WTC11 (cell line): ENCODE measurements at regions not wholly inside any gene's neighbourhood (a gene's known extent, or its start where the extent isn't known, plus 50 kb on each side); places are given as distances from the start of the nearest gene placed in this dataset.

Experiments used
- ATAC-seq: fragments of 200-7000 bp; cut with Tn5 transposase; 2 replicates; pipeline ENCODE4 v1.10.0; 2021; ENCODE audit warnings: mild to moderate bottlenecking, moderate library complexity
- CTCF ChIA-PET: fragments of 300-600 bp; sonication (Branson Sonifier 250); formaldehyde crosslinking; loops from one replicate; lab custom pipeline; 2021; ENCODE audit warnings: antibody characterized with exemption; lab: Charles Lee
- POLR2A ChIA-PET: fragments of 350-600 bp; sonication (Branson Sonifier 250); formaldehyde crosslinking; loops from one replicate; lab custom pipeline; 2021; ENCODE audit warnings: antibody characterized with exemption; lab: Charles Lee
- DNase-seq: peaks from one replicate; pipeline ENCODE4 v3.0.0; 2021; ENCODE audit warnings: low spot score
- H3K27ac Mint-ChIP-seq: 2 replicates; pipeline ENCODE4 v1.8.0; 2021; ENCODE audit warnings: mixed read lengths
- H3K27me3 Mint-ChIP-seq: 2 replicates; pipeline ENCODE4 v1.8.0; 2021; ENCODE audit warnings: low read depth, mild to moderate bottlenecking, moderate library complexity, mixed read lengths
- H3K36me3 Mint-ChIP-seq: 2 replicates; pipeline ENCODE4 v1.8.0; 2021; ENCODE audit warnings: mixed read lengths
- H3K4me1 Mint-ChIP-seq: 2 replicates; pipeline ENCODE4 v1.8.0; 2022; ENCODE audit warnings: mixed read lengths
- H3K4me3 Mint-ChIP-seq: 2 replicates; pipeline ENCODE4 v1.8.0; 2021; ENCODE audit warnings: mild to moderate bottlenecking, moderate library complexity, mixed read lengths
- H3K9me3 Mint-ChIP-seq: 2 replicates; pipeline ENCODE4 v1.8.0; 2021; ENCODE audit warnings: mixed read lengths
- CREB1 ChIP-seq: sonication (generic); formaldehyde crosslinking; IDR thresholded peaks from 2 replicates; pipeline ENCODE4 v1.8.0; 2023; ENCODE audit warnings: mild to moderate bottlenecking, missing genetic modification reagents
- EMX1 ChIP-seq: fragments of 250-450 bp; sonication (Bioruptor Pico); IDR thresholded peaks from 2 replicates; pipeline ENCODE4 v1.8.0; 2021; ENCODE audit warnings: mild to moderate bottlenecking
- ESRRA ChIP-seq: sonication (generic); formaldehyde crosslinking; IDR thresholded peaks from 2 replicates; pipeline ENCODE4 v1.8.1; 2022; ENCODE audit warnings: mild to moderate bottlenecking, missing genetic modification reagents, borderline replicate concordance
- JUN ChIP-seq: sonication (generic); formaldehyde crosslinking; IDR thresholded peaks from 2 replicates; pipeline ENCODE4 v1.8.0; 2023; ENCODE audit warnings: mild to moderate bottlenecking, missing genetic modification reagents
- MYBL2 ChIP-seq: sonication (generic); formaldehyde crosslinking; IDR thresholded peaks from 2 replicates; pipeline ENCODE4 v1.8.1; 2023; ENCODE audit warnings: mild to moderate bottlenecking, moderate library complexity, missing genetic modification reagents
- NFATC4 ChIP-seq: fragments of 250-450 bp; sonication (Bioruptor Pico); IDR thresholded peaks from 2 replicates; pipeline ENCODE4 v1.9.0; 2021; ENCODE audit warnings: mild to moderate bottlenecking
- OVOL2 ChIP-seq: fragments of 250-450 bp; sonication (Bioruptor Pico); IDR thresholded peaks from 2 replicates; pipeline ENCODE4 v1.9.0; 2021; ENCODE audit warnings: mild to moderate bottlenecking, borderline replicate concordance
- PRRX2 ChIP-seq: fragments of 250-450 bp; sonication (Bioruptor Pico); IDR thresholded peaks from 2 replicates; pipeline ENCODE4 v1.8.0; 2021; ENCODE audit warnings: mild to moderate bottlenecking
- RORB ChIP-seq: fragments of 250-450 bp; sonication (Bioruptor Pico); IDR thresholded peaks from 2 replicates; pipeline ENCODE4 v1.9.0; 2021; ENCODE audit warnings: mild to moderate bottlenecking
- SMAD3 ChIP-seq: sonication (generic); formaldehyde crosslinking; IDR thresholded peaks from 2 replicates; pipeline ENCODE4 v1.8.0; 2022; ENCODE audit warnings: missing genetic modification reagents, mild to moderate bottlenecking, borderline replicate concordance
- ZNF317 ChIP-seq: sonication (generic); formaldehyde crosslinking; IDR thresholded peaks from 2 replicates; pipeline ENCODE4 v1.8.1; 2023; ENCODE audit warnings: low read depth, mild to moderate bottlenecking, moderate library complexity, missing genetic modification reagents, borderline replicate concordance
- TF ChIP-seq, protein P1 (sequence below): fragments of 250-450 bp; sonication (Bioruptor Pico); IDR thresholded peaks from 2 replicates; pipeline ENCODE4 v1.9.0; 2021; ENCODE audit warnings: mild to moderate bottlenecking
- TF ChIP-seq, protein P2 (sequence below): sonication (generic); formaldehyde crosslinking; IDR thresholded peaks from 2 replicates; pipeline ENCODE4 v1.8.0; 2023; ENCODE audit warnings: missing genetic modification reagents, mild to moderate bottlenecking, borderline replicate concordance
- TF ChIP-seq, protein P3 (sequence below): sonication (generic); formaldehyde crosslinking; IDR thresholded peaks from 2 replicates; pipeline ENCODE4 v1.8.1; 2023; ENCODE audit warnings: mild to moderate bottlenecking, missing genetic modification reagents
- TF ChIP-seq, protein P4 (sequence below): fragments of 250-450 bp; sonication (Bioruptor Pico); IDR thresholded peaks from 2 replicates; pipeline ENCODE4 v1.8.0; 2021; ENCODE audit warnings: mild to moderate bottlenecking
- TF ChIP-seq, protein P5 (sequence below): sonication (generic); formaldehyde crosslinking; IDR thresholded peaks from 2 replicates; pipeline ENCODE4 v1.8.1; 2023; ENCODE audit warnings: mild to moderate bottlenecking, moderate library complexity, missing genetic modification reagents
- TF ChIP-seq, protein P6 (sequence below): fragments of 250-450 bp; sonication (Bioruptor Pico); IDR thresholded peaks from 2 replicates; pipeline ENCODE4 v1.9.0; 2021; ENCODE audit warnings: mild to moderate bottlenecking
- TF ChIP-seq, protein P7 (sequence below): fragments of 250-450 bp; sonication (Bioruptor Pico); IDR thresholded peaks from 2 replicates; pipeline ENCODE4 v1.9.0; 2021; ENCODE audit warnings: mild to moderate bottlenecking, borderline replicate concordance

DNA sequence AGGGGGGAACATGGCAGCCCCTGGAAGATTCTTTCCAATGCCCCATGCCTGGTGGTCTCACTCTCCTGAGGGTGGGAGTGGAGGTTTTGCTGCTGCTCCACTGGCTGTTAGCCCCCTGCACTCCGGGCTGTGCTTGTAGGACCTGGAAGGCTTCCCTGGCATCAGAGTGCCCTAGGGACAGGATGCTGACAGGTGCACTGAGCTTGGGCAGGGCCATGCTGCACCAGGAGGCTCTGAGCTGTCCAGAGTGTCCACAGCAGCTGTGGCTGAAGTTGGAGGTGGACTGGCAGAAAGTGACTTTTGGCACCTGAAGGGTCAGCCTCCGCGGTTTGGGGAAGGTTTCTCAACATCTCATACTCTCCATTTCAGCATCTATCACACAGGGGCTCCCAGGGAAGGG lies 249.1 kb downstream of the GADD45G start:
- H3K4me3 Mint-ChIP-seq: no peak overlapping the region
- ChIA-PET CTCF (interaction anchor here (0.9 kb wide), 1 partner anchor 250 kb away, joined by 3 read pairs; no protein-coding TSS in a partner anchor), POLR2A (no interaction called here)
- no peaks in the 10 kb centered on the region; the same call in 1 of the 2 replicates for H3K27me3 Mint-ChIP-seq
- TF ChIP-seq SMAD3: no peak
- no peak for TF ChIP-seq ESRRA (CRISPR knock-in tag)
- no peak for TF ChIP-seq NFATC4 (CRISPR knock-in tag)
- TF ChIP-seq, protein P1, sequence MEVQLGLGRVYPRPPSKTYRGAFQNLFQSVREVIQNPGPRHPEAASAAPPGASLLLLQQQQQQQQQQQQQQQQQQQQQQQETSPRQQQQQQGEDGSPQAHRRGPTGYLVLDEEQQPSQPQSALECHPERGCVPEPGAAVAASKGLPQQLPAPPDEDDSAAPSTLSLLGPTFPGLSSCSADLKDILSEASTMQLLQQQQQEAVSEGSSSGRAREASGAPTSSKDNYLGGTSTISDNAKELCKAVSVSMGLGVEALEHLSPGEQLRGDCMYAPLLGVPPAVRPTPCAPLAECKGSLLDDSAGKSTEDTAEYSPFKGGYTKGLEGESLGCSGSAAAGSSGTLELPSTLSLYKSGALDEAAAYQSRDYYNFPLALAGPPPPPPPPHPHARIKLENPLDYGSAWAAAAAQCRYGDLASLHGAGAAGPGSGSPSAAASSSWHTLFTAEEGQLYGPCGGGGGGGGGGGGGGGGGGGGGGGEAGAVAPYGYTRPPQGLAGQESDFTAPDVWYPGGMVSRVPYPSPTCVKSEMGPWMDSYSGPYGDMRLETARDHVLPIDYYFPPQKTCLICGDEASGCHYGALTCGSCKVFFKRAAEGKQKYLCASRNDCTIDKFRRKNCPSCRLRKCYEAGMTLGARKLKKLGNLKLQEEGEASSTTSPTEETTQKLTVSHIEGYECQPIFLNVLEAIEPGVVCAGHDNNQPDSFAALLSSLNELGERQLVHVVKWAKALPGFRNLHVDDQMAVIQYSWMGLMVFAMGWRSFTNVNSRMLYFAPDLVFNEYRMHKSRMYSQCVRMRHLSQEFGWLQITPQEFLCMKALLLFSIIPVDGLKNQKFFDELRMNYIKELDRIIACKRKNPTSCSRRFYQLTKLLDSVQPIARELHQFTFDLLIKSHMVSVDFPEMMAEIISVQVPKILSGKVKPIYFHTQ (CRISPR knock-in tag): no peak
- TF ChIP-seq, protein P2, sequence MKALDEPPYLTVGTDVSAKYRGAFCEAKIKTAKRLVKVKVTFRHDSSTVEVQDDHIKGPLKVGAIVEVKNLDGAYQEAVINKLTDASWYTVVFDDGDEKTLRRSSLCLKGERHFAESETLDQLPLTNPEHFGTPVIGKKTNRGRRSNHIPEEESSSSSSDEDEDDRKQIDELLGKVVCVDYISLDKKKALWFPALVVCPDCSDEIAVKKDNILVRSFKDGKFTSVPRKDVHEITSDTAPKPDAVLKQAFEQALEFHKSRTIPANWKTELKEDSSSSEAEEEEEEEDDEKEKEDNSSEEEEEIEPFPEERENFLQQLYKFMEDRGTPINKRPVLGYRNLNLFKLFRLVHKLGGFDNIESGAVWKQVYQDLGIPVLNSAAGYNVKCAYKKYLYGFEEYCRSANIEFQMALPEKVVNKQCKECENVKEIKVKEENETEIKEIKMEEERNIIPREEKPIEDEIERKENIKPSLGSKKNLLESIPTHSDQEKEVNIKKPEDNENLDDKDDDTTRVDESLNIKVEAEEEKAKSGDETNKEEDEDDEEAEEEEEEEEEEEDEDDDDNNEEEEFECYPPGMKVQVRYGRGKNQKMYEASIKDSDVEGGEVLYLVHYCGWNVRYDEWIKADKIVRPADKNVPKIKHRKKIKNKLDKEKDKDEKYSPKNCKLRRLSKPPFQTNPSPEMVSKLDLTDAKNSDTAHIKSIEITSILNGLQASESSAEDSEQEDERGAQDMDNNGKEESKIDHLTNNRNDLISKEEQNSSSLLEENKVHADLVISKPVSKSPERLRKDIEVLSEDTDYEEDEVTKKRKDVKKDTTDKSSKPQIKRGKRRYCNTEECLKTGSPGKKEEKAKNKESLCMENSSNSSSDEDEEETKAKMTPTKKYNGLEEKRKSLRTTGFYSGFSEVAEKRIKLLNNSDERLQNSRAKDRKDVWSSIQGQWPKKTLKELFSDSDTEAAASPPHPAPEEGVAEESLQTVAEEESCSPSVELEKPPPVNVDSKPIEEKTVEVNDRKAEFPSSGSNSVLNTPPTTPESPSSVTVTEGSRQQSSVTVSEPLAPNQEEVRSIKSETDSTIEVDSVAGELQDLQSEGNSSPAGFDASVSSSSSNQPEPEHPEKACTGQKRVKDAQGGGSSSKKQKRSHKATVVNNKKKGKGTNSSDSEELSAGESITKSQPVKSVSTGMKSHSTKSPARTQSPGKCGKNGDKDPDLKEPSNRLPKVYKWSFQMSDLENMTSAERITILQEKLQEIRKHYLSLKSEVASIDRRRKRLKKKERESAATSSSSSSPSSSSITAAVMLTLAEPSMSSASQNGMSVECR (CRISPR knock-in tag): no peak
- TF ChIP-seq RORB (CRISPR knock-in tag): no peak
- no peak for TF ChIP-seq PRRX2 (CRISPR knock-in tag)
- TF ChIP-seq, protein P3, sequence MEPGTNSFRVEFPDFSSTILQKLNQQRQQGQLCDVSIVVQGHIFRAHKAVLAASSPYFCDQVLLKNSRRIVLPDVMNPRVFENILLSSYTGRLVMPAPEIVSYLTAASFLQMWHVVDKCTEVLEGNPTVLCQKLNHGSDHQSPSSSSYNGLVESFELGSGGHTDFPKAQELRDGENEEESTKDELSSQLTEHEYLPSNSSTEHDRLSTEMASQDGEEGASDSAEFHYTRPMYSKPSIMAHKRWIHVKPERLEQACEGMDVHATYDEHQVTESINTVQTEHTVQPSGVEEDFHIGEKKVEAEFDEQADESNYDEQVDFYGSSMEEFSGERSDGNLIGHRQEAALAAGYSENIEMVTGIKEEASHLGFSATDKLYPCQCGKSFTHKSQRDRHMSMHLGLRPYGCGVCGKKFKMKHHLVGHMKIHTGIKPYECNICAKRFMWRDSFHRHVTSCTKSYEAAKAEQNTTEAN (CRISPR knock-in tag): no peak
- TF ChIP-seq, protein P4, sequence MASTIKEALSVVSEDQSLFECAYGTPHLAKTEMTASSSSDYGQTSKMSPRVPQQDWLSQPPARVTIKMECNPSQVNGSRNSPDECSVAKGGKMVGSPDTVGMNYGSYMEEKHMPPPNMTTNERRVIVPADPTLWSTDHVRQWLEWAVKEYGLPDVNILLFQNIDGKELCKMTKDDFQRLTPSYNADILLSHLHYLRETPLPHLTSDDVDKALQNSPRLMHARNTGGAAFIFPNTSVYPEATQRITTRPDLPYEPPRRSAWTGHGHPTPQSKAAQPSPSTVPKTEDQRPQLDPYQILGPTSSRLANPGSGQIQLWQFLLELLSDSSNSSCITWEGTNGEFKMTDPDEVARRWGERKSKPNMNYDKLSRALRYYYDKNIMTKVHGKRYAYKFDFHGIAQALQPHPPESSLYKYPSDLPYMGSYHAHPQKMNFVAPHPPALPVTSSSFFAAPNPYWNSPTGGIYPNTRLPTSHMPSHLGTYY (CRISPR knock-in tag): no peak
- no peak for TF ChIP-seq OVOL2
- no peak for TF ChIP-seq JUN (CRISPR knock-in tag)
- TF ChIP-seq CREB1 (CRISPR knock-in tag): no peak
- TF ChIP-seq, protein P5, sequence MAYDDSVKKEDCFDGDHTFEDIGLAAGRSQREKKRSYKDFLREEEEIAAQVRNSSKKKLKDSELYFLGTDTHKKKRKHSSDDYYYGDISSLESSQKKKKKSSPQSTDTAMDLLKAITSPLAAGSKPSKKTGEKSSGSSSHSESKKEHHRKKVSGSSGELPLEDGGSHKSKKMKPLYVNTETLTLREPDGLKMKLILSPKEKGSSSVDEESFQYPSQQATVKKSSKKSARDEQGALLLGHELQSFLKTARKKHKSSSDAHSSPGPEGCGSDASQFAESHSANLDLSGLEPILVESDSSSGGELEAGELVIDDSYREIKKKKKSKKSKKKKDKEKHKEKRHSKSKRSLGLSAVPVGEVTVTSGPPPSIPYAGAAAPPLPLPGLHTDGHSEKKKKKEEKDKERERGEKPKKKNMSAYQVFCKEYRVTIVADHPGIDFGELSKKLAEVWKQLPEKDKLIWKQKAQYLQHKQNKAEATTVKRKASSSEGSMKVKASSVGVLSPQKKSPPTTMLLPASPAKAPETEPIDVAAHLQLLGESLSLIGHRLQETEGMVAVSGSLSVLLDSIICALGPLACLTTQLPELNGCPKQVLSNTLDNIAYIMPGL (CRISPR knock-in tag): no peak
- TF ChIP-seq, protein P6, sequence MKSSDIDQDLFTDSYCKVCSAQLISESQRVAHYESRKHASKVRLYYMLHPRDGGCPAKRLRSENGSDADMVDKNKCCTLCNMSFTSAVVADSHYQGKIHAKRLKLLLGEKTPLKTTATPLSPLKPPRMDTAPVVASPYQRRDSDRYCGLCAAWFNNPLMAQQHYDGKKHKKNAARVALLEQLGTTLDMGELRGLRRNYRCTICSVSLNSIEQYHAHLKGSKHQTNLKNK (CRISPR knock-in tag): no peak
- TF ChIP-seq EMX1: no peak
- TF ChIP-seq MYBL2 (CRISPR knock-in tag): no peak
- TF ChIP-seq ZNF317 (CRISPR knock-in tag): no peak
- TF ChIP-seq, protein P7, sequence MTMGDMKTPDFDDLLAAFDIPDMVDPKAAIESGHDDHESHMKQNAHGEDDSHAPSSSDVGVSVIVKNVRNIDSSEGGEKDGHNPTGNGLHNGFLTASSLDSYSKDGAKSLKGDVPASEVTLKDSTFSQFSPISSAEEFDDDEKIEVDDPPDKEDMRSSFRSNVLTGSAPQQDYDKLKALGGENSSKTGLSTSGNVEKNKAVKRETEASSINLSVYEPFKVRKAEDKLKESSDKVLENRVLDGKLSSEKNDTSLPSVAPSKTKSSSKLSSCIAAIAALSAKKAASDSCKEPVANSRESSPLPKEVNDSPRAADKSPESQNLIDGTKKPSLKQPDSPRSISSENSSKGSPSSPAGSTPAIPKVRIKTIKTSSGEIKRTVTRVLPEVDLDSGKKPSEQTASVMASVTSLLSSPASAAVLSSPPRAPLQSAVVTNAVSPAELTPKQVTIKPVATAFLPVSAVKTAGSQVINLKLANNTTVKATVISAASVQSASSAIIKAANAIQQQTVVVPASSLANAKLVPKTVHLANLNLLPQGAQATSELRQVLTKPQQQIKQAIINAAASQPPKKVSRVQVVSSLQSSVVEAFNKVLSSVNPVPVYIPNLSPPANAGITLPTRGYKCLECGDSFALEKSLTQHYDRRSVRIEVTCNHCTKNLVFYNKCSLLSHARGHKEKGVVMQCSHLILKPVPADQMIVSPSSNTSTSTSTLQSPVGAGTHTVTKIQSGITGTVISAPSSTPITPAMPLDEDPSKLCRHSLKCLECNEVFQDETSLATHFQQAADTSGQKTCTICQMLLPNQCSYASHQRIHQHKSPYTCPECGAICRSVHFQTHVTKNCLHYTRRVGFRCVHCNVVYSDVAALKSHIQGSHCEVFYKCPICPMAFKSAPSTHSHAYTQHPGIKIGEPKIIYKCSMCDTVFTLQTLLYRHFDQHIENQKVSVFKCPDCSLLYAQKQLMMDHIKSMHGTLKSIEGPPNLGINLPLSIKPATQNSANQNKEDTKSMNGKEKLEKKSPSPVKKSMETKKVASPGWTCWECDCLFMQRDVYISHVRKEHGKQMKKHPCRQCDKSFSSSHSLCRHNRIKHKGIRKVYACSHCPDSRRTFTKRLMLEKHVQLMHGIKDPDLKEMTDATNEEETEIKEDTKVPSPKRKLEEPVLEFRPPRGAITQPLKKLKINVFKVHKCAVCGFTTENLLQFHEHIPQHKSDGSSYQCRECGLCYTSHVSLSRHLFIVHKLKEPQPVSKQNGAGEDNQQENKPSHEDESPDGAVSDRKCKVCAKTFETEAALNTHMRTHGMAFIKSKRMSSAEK (CRISPR knock-in tag): no peak
- no peak for ATAC-seq
- peaks cover 9% of the 10 kb centered on the region for H3K36me3 Mint-ChIP-seq
- no peak overlapping the region for H3K27ac Mint-ChIP-seq
- peaks cover 15% of the 10 kb centered on the region for H3K4me1 Mint-ChIP-seq
- H3K9me3 Mint-ChIP-seq: peaks cover 21% of the 10 kb centered on the region
- DNase-seq: no peak
